ENCODE measurements at regions not wholly inside any gene's neighbourhood (a gene's known extent, or its start where the extent isn't known, plus 50 kb on each side); places are given as distances from the start of the nearest gene placed in this dataset.
"Not testable (repeated sequence)": the region's sequence is repeated elsewhere in the genome, so short reads cannot be mapped to it uniquely, and the experiment has no call there.

GRCh38 chr3:43843386-43843785 is 152.6 kb downstream of the ABHD5 start:
- no peak overlapping the region for H3K4me3 Mint-ChIP-seq (ENCODE audit: low read depth, unreplicated experiment)

GRCh38 chr3:43844757-43845156 is 154.0 kb downstream of the ABHD5 start:
- H3K36me3 Mint-ChIP-seq (ENCODE audit: insufficient read depth, unreplicated experiment), result no peaks in the 10 kb centered on the region
- no peak for TF ChIP-seq CTCF (IDR thresholded peaks at IDR 0.05; ENCODE audit: unreplicated experiment)
- peaks cover 54% of the 10 kb centered on the region for H3K27me3 Mint-ChIP-seq (ENCODE audit: unreplicated experiment)
- no peak for DNase-seq
- no TSS peak for BruUV-seq (replicated peaks)
- H3K4me1 Mint-ChIP-seq (ENCODE audit: low read depth, unreplicated experiment), result no peaks in the 10 kb centered on the region
- no peak overlapping the region for H3K4me3 Mint-ChIP-seq (ENCODE audit: low read depth, unreplicated experiment)
- CTCF ChIA-PET, result no interaction called here
- peaks cover 8% of the 10 kb centered on the region for H3K9me3 Mint-ChIP-seq (ENCODE audit: low read depth, unreplicated experiment)
- no peak overlapping the region for H3K27ac Mint-ChIP-seq (ENCODE audit: unreplicated experiment)
- intact Hi-C loops (cut with micrococcal nuclease; ENCODE audit: unreplicated experiment), result no loop called here

More at GRCh38 chr3:43843386-43843785, 152.6 kb downstream of the ABHD5 start:
- no peak for DNase-seq
- no TSS peak for BruUV-seq (replicated peaks)
- TF ChIP-seq CTCF (IDR thresholded peaks at IDR 0.05; ENCODE audit: unreplicated experiment), result no peak
- intact Hi-C loops (cut with micrococcal nuclease; ENCODE audit: unreplicated experiment), result no loop called here
- no peaks in the 10 kb centered on the region for H3K36me3 Mint-ChIP-seq (ENCODE audit: insufficient read depth, unreplicated experiment)
- CTCF ChIA-PET, result interaction anchor here (0.8 kb wide), 1 partner anchor 12 kb away, joined by 3 read pairs; no protein-coding TSS in a partner anchor
- H3K9me3 Mint-ChIP-seq (ENCODE audit: low read depth, unreplicated experiment), result peaks cover 8% of the 10 kb centered on the region
- H3K27ac Mint-ChIP-seq (ENCODE audit: unreplicated experiment), result no peak overlapping the region
- peaks cover 58% of the 10 kb centered on the region for H3K27me3 Mint-ChIP-seq (ENCODE audit: unreplicated experiment)
- no peaks in the 10 kb centered on the region for H3K4me1 Mint-ChIP-seq (ENCODE audit: low read depth, unreplicated experiment)

- H3K9me3 Mint-ChIP-seq (ENCODE audit: low read depth, unreplicated experiment); H3K4me1 Mint-ChIP-seq (ENCODE audit: low read depth, unreplicated experiment); H3K36me3 Mint-ChIP-seq (ENCODE audit: insufficient read depth, unreplicated experiment); H3K27ac Mint-ChIP-seq (ENCODE audit: unreplicated experiment); CTCF ChIA-PET; H3K4me3 Mint-ChIP-seq (ENCODE audit: low read depth, unreplicated experiment); DNase-seq; BruUV-seq (replicated peaks); intact Hi-C loops (cut with micrococcal nuclease; ENCODE audit: unreplicated experiment): not testable (repeated sequence)
- H3K27me3 Mint-ChIP-seq (ENCODE audit: unreplicated experiment), result peaks cover 46% of the 10 kb centered on the region
Observed at GRCh38 chr3:43845553-43845952, 154.8 kb downstream of the ABHD5 start.

- DNase-seq, result no peak
- CTCF ChIA-PET, result no interaction called here
- no peaks in the 10 kb centered on the region for H3K9me3 Mint-ChIP-seq (ENCODE audit: low read depth, unreplicated experiment)
- H3K4me1 Mint-ChIP-seq (ENCODE audit: low read depth, unreplicated experiment), result peaks cover 11% of the 10 kb centered on the region
- no peak for TF ChIP-seq CTCF (IDR thresholded peaks at IDR 0.05; ENCODE audit: unreplicated experiment)
- H3K27me3 Mint-ChIP-seq (ENCODE audit: unreplicated experiment), result peaks cover 30% of the 10 kb centered on the region
- no peaks in the 10 kb centered on the region for H3K36me3 Mint-ChIP-seq (ENCODE audit: insufficient read depth, unreplicated experiment)
- intact Hi-C loops (cut with micrococcal nuclease; ENCODE audit: unreplicated experiment), result no loop called here
- no peak overlapping the region for H3K4me3 Mint-ChIP-seq (ENCODE audit: low read depth, unreplicated experiment)
- H3K27ac Mint-ChIP-seq (ENCODE audit: unreplicated experiment), result no peak overlapping the region
- BruUV-seq (replicated peaks), result no TSS peak
Observed at GRCh38 chr3:43852066-43852465, 161.3 kb downstream of the ABHD5 start.

- H3K4me1 Mint-ChIP-seq (ENCODE audit: low read depth, unreplicated experiment), result peaks cover 22% of the 10 kb centered on the region
- H3K27me3 Mint-ChIP-seq (ENCODE audit: unreplicated experiment), result peaks cover 53% of the 10 kb centered on the region
- DNase-seq, result no peak
- H3K4me3 Mint-ChIP-seq (ENCODE audit: low read depth, unreplicated experiment), result no peak overlapping the region
- no peaks in the 10 kb centered on the region for H3K9me3 Mint-ChIP-seq (ENCODE audit: low read depth, unreplicated experiment)
- no peak overlapping the region for H3K27ac Mint-ChIP-seq (ENCODE audit: unreplicated experiment)
- TF ChIP-seq CTCF (IDR thresholded peaks at IDR 0.05; ENCODE audit: unreplicated experiment), result no peak
- BruUV-seq (replicated peaks), result no TSS peak
- intact Hi-C loops (cut with micrococcal nuclease; ENCODE audit: unreplicated experiment), result no loop called here
- CTCF ChIA-PET, result no interaction called here
- no peaks in the 10 kb centered on the region for H3K36me3 Mint-ChIP-seq (ENCODE audit: insufficient read depth, unreplicated experiment)
Observed at GRCh38 chr3:43854283-43854682, 163.5 kb downstream of the ABHD5 start.
